Left lung (tissue), 4 donors: ENCODE measurements at regions not wholly inside any gene's neighbourhood (a gene's known extent, or its start where the extent isn't known, plus 50 kb on each side); places are given as distances from the start of the nearest gene placed in this dataset.
A peak's percentile ranks its signal among the peaks of the same experiment; 100 is the strongest.

Source experiments
- ATAC-seq: fragments of 200-7000 bp; cut with Tn5 transposase; one replicate; pipeline ENCODE4 v1.9.1; 2020; ENCODE audit warnings: moderate library complexity
- DNase-seq, 4 donors: peaks; one replicate each; pipeline ENCODE4 v3.0.0-alpha.2; 2013 to 2020
- H3K27ac ChIP-seq, 2 donors: fragments of 200-600 bp; sonication (generic) in 1 of 2; one replicate each; pipeline versions ENCODE4 v1.5.0 to v1.8.0; 2020 to 2021
- H3K27me3 ChIP-seq, 2 donors: fragments of 200-600 bp; sonication (generic) in 1 of 2; one replicate each; pipeline versions ENCODE4 v1.5.0 to v1.8.0; 2020 to 2021
- H3K36me3 ChIP-seq, 2 donors: fragments of 200-600 bp; sonication (generic) in 1 of 2; one replicate each; pipeline versions ENCODE4 v1.5.0 to v1.8.0; 2020 to 2021
- H3K4me1 ChIP-seq, 2 donors: fragments of 200-600 bp; one replicate each; pipeline ENCODE4 v1.8.0; 2021
- H3K4me3 ChIP-seq, 2 donors: fragments of 200-600 bp; sonication (generic) in 1 of 2; one replicate each; pipeline versions ENCODE4 v1.5.0 to v1.8.0; 2020 to 2021; ENCODE audit warnings: mild to moderate bottlenecking in 1 of 2
- H3K9me3 ChIP-seq, 2 donors: fragments of 200-600 bp; sonication (generic) in 1 of 2; one replicate each; pipeline versions ENCODE4 v1.5.0 to v1.8.0; 2020 to 2021
- CTCF ChIP-seq, 2 donors: fragments of 200-600 bp; sonication (generic) in 1 of 2; IDR thresholded peaks; one replicate each; pipeline versions ENCODE4 v1.5.0 to v1.8.0; 2021; ENCODE audit warnings: antibody characterized with exemption in 2 of 2
- intact Hi-C, 2 donors: fragments of 100-400 bp; cut with DNase I; formaldehyde crosslinking; loops; one replicate each; pipeline versions ENCODE4 v1.11.2 to v1.14.2; 2022
- donor health status: DM: no; HTN: yes; CAD: no.
- donor health status: DM: no; HTN: no; CAD: no.

GRCh38 chr3:30469133-30469532, 137.3 kb upstream of the TGFBR2 start:
- intact Hi-C loops, result no loop called here
- Histone ChIP-seq H3K9me3 (no peaks in the 10 kb centered on the region), H3K4me3 (no peak overlapping the region), H3K27ac (no peak overlapping the region), H3K27me3 (no peaks in the 10 kb centered on the region), H3K36me3 (no peaks in the 10 kb centered on the region), H3K4me1 (peaks cover 6 to 10% of the 10 kb centered on the region in 2 donors)
- DNase-seq, result no peak
- TF ChIP-seq CTCF (IDR thresholded peaks at IDR 0.05), result no peak
- no peak for ATAC-seq

- intact Hi-C loops, result no loop called here
- TF ChIP-seq CTCF (IDR thresholded peaks at IDR 0.05), result no peak
- DNase-seq (no peak), ATAC-seq (no peak)
- H3K27ac ChIP-seq, result no peak overlapping the region
- no peaks in the 10 kb centered on the region for H3K9me3 ChIP-seq
- peaks cover 6 to 20% of the 10 kb centered on the region in 2 donors for H3K4me1 ChIP-seq
- H3K36me3 ChIP-seq, result no peaks in the 10 kb centered on the region
- no peaks in the 10 kb centered on the region for H3K27me3 ChIP-seq
- H3K4me3 ChIP-seq, result no peak overlapping the region
These were observed 135.9 kb upstream of the TGFBR2 start for GRCh38 chr3:30470496-30470895.

GRCh38 chr3:30471066-30471465, 135.3 kb upstream of the TGFBR2 start:
- no peak overlapping the region for H3K4me3 ChIP-seq
- no peaks in the 10 kb centered on the region for H3K27me3 ChIP-seq
- DNase-seq (no peak), ATAC-seq (no peak)
- H3K36me3 ChIP-seq, result no peaks in the 10 kb centered on the region
- intact Hi-C loops, result no loop called here
- no peaks in the 10 kb centered on the region for H3K9me3 ChIP-seq
- H3K4me1 ChIP-seq, result peaks cover 6 to 26% of the 10 kb centered on the region in 2 donors
- H3K27ac ChIP-seq, result no peak overlapping the region
- TF ChIP-seq CTCF (IDR thresholded peaks at IDR 0.05), result no peak

GRCh38 chr3:30471796-30472489, 134.5 kb upstream of the TGFBR2 start:
- H3K4me3 ChIP-seq, result no peak overlapping the region
- DNase-seq (no peak), ATAC-seq (no peak)
- H3K36me3 ChIP-seq, result no peaks in the 10 kb centered on the region
- intact Hi-C loops, result no loop called here
- H3K9me3 ChIP-seq, result no peaks in the 10 kb centered on the region
- no peak overlapping the region for H3K27ac ChIP-seq
- no peak for TF ChIP-seq CTCF (IDR thresholded peaks at IDR 0.05)
- H3K4me1 ChIP-seq, result peaks cover 7 to 35% of the 10 kb centered on the region in 2 donors
- no peaks in the 10 kb centered on the region for H3K27me3 ChIP-seq

- Histone ChIP-seq H3K27ac (peak overlapping the region; percentile 31 to 34), H3K4me3 (no peak overlapping the region), H3K36me3 (no peaks in the 10 kb centered on the region), H3K9me3 (no peaks in the 10 kb centered on the region), H3K4me1 (peaks cover 11 to 50% of the 10 kb centered on the region in 2 donors), H3K27me3 (no peaks in the 10 kb centered on the region)
- ATAC-seq, result peak; percentile 48
- DNase-seq, result peak in 2 of 4 donors; percentile 43 to 46
- TF ChIP-seq CTCF (IDR thresholded peaks at IDR 0.05), result no peak
- intact Hi-C loops, result no loop called here
These were observed 132.9 kb upstream of the TGFBR2 start for GRCh38 chr3:30473374-30474051.
